Neural progenitor cell (in vitro differentiated cells): ENCODE measurements at regions not wholly inside any gene's neighbourhood (a gene's known extent, or its start where the extent isn't known, plus 50 kb on each side); places are given as distances from the start of the nearest gene placed in this dataset.

Source experiments
- DNase-seq: peaks from one replicate; pipeline ENCODE4 v3.0.0-alpha.2; 2016; ENCODE audit warnings: low spot score
- H2AFZ ChIP-seq: fragments of 200-600 bp; sonication (generic); replicated peaks from 2 replicates; pipeline ENCODE4 v1.6.1; 2016; ENCODE audit warnings: antibody characterized with exemption
- H3F3A ChIP-seq: fragments of 200-600 bp; sonication (generic); 2 replicates; pipeline ENCODE4 v1.6.1; 2016; ENCODE audit warnings: antibody characterized with exemption, low read depth
- H3K27ac ChIP-seq: fragments of 200-600 bp; sonication (generic); 2 replicates; pipeline ENCODE4 v1.5.1; 2016; ENCODE audit warnings: mild to moderate bottlenecking
- H3K27me3 ChIP-seq: fragments of 200-600 bp; sonication (generic); 2 replicates; pipeline ENCODE4 v1.6.1; 2016; ENCODE audit warnings: mild to moderate bottlenecking, moderate library complexity
- H3K36me3 ChIP-seq: fragments of 200-600 bp; sonication (generic); 2 replicates; pipeline ENCODE4 v1.5.1; 2016
- H3K4me1 ChIP-seq: fragments of 200-600 bp; sonication (generic); 2 replicates; pipeline ENCODE4 v1.6.1; 2016; ENCODE audit warnings: mixed run types
- H3K4me2 ChIP-seq: fragments of 200-600 bp; sonication (generic); 2 replicates; pipeline ENCODE4 v1.6.1; 2016
- H3K4me3 ChIP-seq: fragments of 200-600 bp; sonication (generic); 2 replicates; pipeline ENCODE4 v1.5.1; 2016
- H3K79me2 ChIP-seq: fragments of 200-600 bp; sonication (generic); 2 replicates; pipeline ENCODE4 v1.6.1; 2016; ENCODE audit warnings: low read depth
- H3K9ac ChIP-seq: fragments of 200-600 bp; sonication (generic); 2 replicates; pipeline ENCODE4 v1.6.1; 2016
- H3K9me3 ChIP-seq: fragments of 200-600 bp; sonication (generic); 2 replicates; pipeline ENCODE4 v1.5.1; 2016; ENCODE audit warnings: low read depth
- H4K20me1 ChIP-seq: fragments of 200-600 bp; sonication (generic); 2 replicates; pipeline ENCODE4 v1.6.1; 2016; ENCODE audit warnings: low read depth
- H3K27ac Mint-ChIP-seq: 3 replicates; pipeline ENCODE4 v1.8.0; 2021; ENCODE audit warnings: mixed read lengths
- H3K27me3 Mint-ChIP-seq: 2 replicates; pipeline ENCODE4 v1.8.0; 2022; ENCODE audit warnings: low read depth, mild to moderate bottlenecking, inconsistent platforms, moderate library complexity, mixed read lengths; ENCODE audit not compliant: insufficient read depth
- H3K36me3 Mint-ChIP-seq: 3 replicates; pipeline ENCODE4 v1.8.0; 2021; ENCODE audit warnings: mixed read lengths
- H3K4me1 Mint-ChIP-seq: 3 replicates; pipeline ENCODE4 v1.8.0; 2021; ENCODE audit warnings: mixed read lengths
- H3K4me3 Mint-ChIP-seq: 3 replicates; pipeline ENCODE4 v1.8.0; 2021; ENCODE audit warnings: mild to moderate bottlenecking, moderate library complexity, mixed read lengths
- H3K9me3 Mint-ChIP-seq: 3 replicates; pipeline ENCODE4 v1.8.0; 2020; ENCODE audit warnings: mixed read lengths
- EZH2 ChIP-seq: fragments of 200-600 bp; sonication (generic); IDR thresholded peaks from 2 replicates; pipeline ENCODE4 v1.6.1; 2017; ENCODE audit warnings: antibody characterized with exemption, mild to moderate bottlenecking, moderate library complexity
- EZH2phosphoT487 ChIP-seq: fragments of 200-600 bp; sonication (generic); IDR thresholded peaks from 2 replicates; pipeline ENCODE4 v1.6.1; 2017; ENCODE audit warnings: antibody characterized with exemption
- TF ChIP-seq, protein P1 (sequence below): fragments of 200-600 bp; sonication (generic); IDR thresholded peaks from 2 replicates; pipeline ENCODE4 v1.5.1; 2017; ENCODE audit warnings: antibody characterized with exemption, mild to moderate bottlenecking

DNA sequence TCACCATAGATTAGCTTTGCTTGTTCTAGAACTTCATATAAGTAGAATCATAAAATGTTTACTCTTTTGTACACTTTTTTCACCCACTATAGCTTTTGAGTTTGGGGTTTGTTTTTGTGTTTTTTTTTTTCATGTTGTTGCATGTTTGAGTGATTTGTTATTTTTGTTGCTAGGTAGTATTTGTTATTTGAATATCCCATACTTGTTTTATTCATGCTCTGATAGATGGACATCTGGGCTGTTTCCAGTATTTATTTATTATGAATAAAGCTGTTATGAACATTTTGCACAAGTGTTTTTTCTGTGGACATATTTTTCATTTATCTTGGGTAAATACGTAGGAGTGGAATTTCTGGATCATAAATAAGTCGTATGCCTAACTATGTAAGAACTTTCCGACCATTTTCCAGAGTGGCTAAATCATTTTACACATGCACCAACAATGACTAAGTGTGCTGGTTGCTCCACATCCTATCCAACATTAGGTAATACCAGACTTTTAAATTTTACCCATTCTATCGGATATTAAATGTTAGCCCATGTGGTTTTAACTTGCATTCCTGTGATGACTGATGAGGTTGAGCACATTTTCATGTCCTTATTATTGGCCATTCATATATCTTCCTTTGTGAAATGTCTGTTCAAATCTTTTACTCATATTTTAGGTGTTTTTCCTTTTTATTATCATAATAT is 69.1 kb upstream of the NR4A3 start:
- Mint-ChIP-seq H3K27me3 (no peaks in the 10 kb centered on the region), H3K9me3 (no peaks in the 10 kb centered on the region), H3K4me3 (no peak overlapping the region), H3K4me1 (no peaks in the 10 kb centered on the region), H3K27ac (no peak overlapping the region), H3K36me3 (no peaks in the 10 kb centered on the region)
- TF ChIP-seq EZH2 (no peak), EZH2phosphoT487 (no peak)
- TF ChIP-seq, protein P1, sequence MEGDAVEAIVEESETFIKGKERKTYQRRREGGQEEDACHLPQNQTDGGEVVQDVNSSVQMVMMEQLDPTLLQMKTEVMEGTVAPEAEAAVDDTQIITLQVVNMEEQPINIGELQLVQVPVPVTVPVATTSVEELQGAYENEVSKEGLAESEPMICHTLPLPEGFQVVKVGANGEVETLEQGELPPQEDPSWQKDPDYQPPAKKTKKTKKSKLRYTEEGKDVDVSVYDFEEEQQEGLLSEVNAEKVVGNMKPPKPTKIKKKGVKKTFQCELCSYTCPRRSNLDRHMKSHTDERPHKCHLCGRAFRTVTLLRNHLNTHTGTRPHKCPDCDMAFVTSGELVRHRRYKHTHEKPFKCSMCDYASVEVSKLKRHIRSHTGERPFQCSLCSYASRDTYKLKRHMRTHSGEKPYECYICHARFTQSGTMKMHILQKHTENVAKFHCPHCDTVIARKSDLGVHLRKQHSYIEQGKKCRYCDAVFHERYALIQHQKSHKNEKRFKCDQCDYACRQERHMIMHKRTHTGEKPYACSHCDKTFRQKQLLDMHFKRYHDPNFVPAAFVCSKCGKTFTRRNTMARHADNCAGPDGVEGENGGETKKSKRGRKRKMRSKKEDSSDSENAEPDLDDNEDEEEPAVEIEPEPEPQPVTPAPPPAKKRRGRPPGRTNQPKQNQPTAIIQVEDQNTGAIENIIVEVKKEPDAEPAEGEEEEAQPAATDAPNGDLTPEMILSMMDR, result no peak
- no peaks in the 10 kb centered on the region for H3K79me2 ChIP-seq
- H3K4me2 ChIP-seq, result no peak overlapping the region
- no peak for DNase-seq
- no peak overlapping the region for H3K4me3 ChIP-seq
- no peak overlapping the region for H2AFZ ChIP-seq
- no peak overlapping the region for H3K9ac ChIP-seq
- H4K20me1 ChIP-seq, result no peaks in the 10 kb centered on the region
- no peaks in the 10 kb centered on the region for H3K36me3 ChIP-seq
- H3K27ac ChIP-seq, result no peak overlapping the region
- no peaks in the 10 kb centered on the region for H3K27me3 ChIP-seq
- H3K9me3 ChIP-seq, result no peaks in the 10 kb centered on the region
- H3K4me1 ChIP-seq, result no peaks in the 10 kb centered on the region
- H3F3A ChIP-seq, result no peaks in the 10 kb centered on the region

DNA sequence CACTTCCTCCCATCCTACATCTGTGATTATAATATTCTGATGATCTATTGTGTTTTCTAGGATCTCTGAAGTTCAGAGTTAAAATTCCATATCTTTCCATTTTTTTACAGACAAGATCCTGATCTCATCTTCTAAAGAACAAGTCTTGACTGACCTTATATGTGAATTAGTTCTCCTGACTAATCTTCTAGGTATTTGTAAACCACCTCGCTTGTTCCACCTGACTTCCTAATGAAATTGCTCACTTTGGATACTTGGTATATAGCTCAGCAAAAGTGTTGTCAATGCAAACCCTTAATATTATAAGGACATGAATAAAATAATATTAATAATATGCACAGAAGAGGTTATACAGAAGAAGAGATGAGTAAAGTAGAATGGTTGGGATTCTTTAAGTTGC is 68.2 kb upstream of the NR4A3 start:
- no peaks in the 10 kb centered on the region for H4K20me1 ChIP-seq
- no peak overlapping the region for H3K9ac ChIP-seq
- no peak for DNase-seq
- no peaks in the 10 kb centered on the region for H3K4me1 Mint-ChIP-seq
- no peak overlapping the region for H3K27ac ChIP-seq
- H2AFZ ChIP-seq, result no peak overlapping the region
- no peaks in the 10 kb centered on the region for H3K36me3 Mint-ChIP-seq
- H3K9me3 ChIP-seq, result no peaks in the 10 kb centered on the region
- H3K4me3 ChIP-seq, result no peak overlapping the region
- no peaks in the 10 kb centered on the region for H3K36me3 ChIP-seq
- no peak overlapping the region for H3K4me3 Mint-ChIP-seq
- H3K9me3 Mint-ChIP-seq, result no peaks in the 10 kb centered on the region
- no peaks in the 10 kb centered on the region for H3F3A ChIP-seq
- TF ChIP-seq EZH2phosphoT487 (no peak), EZH2 (no peak)
- TF ChIP-seq, protein P1, result no peak
- no peaks in the 10 kb centered on the region for H3K4me1 ChIP-seq
- no peaks in the 10 kb centered on the region for H3K27me3 ChIP-seq
- no peaks in the 10 kb centered on the region for H3K27me3 Mint-ChIP-seq
- no peak overlapping the region for H3K27ac Mint-ChIP-seq
- H3K79me2 ChIP-seq, result no peaks in the 10 kb centered on the region
- no peak overlapping the region for H3K4me2 ChIP-seq

- H3K9me3 Mint-ChIP-seq, result no peaks in the 10 kb centered on the region
- Histone ChIP-seq H3K4me3 (no peak overlapping the region), H3K4me1 (no peaks in the 10 kb centered on the region), H3K27me3 (no peaks in the 10 kb centered on the region), H3K9ac (no peak overlapping the region), H2AFZ (no peak overlapping the region), H3K79me2 (no peaks in the 10 kb centered on the region), H3K9me3 (no peaks in the 10 kb centered on the region), H3K27ac (no peak overlapping the region), H3F3A (no peaks in the 10 kb centered on the region), H3K4me2 (no peak overlapping the region), H3K36me3 (no peaks in the 10 kb centered on the region), H4K20me1 (no peaks in the 10 kb centered on the region)
- H3K27ac Mint-ChIP-seq, result no peak overlapping the region
- no peak overlapping the region for H3K4me3 Mint-ChIP-seq
- no peaks in the 10 kb centered on the region for H3K4me1 Mint-ChIP-seq
- no peaks in the 10 kb centered on the region for H3K27me3 Mint-ChIP-seq
- DNase-seq, result no peak
- TF ChIP-seq EZH2 (no peak), EZH2phosphoT487 (no peak)
- TF ChIP-seq, protein P1, result no peak
- no peaks in the 10 kb centered on the region for H3K36me3 Mint-ChIP-seq
Observed at GRCh38 chr9:99760421-99760820, 61.3 kb upstream of the NR4A3 start.
